ENCODE measurements at regions not wholly inside any gene's neighbourhood (a gene's known extent, or its start where the extent isn't known, plus 50 kb on each side); places are given as distances from the start of the nearest gene placed in this dataset.

DNA sequence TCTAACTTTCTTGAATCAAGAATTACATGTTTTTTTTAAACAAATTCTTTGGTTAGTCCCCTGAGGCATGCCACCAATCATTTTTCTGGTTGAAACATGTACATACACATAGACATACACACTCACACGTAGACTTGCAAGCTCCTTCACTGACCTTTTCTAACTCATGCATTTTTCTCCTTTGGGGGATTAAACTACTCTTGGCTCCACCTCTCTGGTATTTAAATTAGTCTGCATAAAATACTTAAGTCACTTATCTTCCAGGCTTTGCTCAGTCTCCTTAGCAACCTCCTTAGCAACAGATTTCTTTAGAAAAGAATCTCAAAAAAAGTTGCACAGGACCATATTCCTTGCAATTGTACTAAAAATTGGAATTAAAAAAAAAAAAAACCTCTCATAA, 440.9 kb upstream of the LRRC7 start:
- Histone ChIP-seq H3K27ac (ENCODE audit: low read length) (no peak overlapping the region), H3K4me3 (ENCODE audit: low read length) (no peak overlapping the region), H3K4me1 (ENCODE audit: control insufficient read depth, insufficient read depth, low read length) (no peaks in the 10 kb centered on the region), H3K9me3 (ENCODE audit: control insufficient read depth, low read depth, low read length) (peaks cover 2% of the 10 kb centered on the region), H3K27me3 (ENCODE audit: control insufficient read depth, insufficient read depth, low read length) (no peaks in the 10 kb centered on the region), H3K36me3 (ENCODE audit: control insufficient read depth, insufficient read depth, low read length) (no peaks in the 10 kb centered on the region)
- 33% methylated on average over 1 of the region's 1 CpG for WGBS (ENCODE audit: insufficient coverage, low lambda C conversion rate)
- DNase-seq = no peak

DNA sequence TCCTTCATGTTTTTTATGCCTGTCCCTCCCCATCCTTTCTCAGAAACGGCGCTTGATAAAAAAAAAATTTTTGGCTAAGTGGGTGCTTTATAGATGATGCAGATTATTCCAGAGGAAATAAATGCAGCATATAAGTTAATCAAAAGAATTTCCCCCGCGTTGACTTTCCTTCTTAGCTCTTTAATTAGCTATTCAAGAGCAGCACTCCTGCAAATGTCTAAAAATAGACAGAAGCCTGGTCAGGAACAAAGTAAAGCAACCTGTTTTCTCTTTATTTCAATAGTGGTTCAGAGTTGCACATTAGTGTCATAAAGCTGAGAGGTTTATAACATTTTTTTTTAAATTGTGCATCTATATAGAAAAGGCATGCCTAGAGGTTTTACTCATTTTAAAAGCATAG, 439.5 kb upstream of the LRRC7 start:
- H3K36me3 ChIP-seq (ENCODE audit: control insufficient read depth, insufficient read depth, low read length) = no peaks in the 10 kb centered on the region
- no peak overlapping the region for H3K4me3 ChIP-seq (ENCODE audit: low read length)
- no peaks in the 10 kb centered on the region for H3K4me1 ChIP-seq (ENCODE audit: control insufficient read depth, insufficient read depth, low read length)
- no peaks in the 10 kb centered on the region for H3K27me3 ChIP-seq (ENCODE audit: control insufficient read depth, insufficient read depth, low read length)
- DNase-seq = no peak
- WGBS (ENCODE audit: insufficient coverage, low lambda C conversion rate) = 92% methylated on average over 2 of the region's 4 CpGs
- peaks cover 2% of the 10 kb centered on the region for H3K9me3 ChIP-seq (ENCODE audit: control insufficient read depth, low read depth, low read length)
- no peak overlapping the region for H3K27ac ChIP-seq (ENCODE audit: low read length)

DNA sequence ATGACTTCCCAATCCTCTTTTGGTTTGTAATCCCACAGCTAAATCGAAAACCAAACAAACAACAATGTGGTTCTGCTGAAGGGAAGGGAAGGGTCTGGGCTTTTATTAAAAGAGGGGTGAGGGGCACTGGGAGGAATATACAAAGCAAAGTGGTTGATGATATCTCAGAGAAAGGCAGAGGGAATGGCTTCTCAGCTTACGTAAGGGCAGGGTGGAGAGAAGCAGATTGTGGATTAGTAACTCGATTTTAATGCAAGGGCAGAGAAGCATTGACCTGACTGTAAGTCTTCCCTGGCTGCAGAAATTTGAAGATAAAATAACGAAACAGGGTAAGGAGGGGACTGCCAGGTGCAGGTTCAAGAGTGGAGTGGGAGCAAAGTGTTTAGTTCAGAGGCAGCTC, 438.2 kb upstream of the LRRC7 start:
- no peaks in the 10 kb centered on the region for H3K4me1 ChIP-seq (ENCODE audit: control insufficient read depth, insufficient read depth, low read length)
- no peaks in the 10 kb centered on the region for H3K27me3 ChIP-seq (ENCODE audit: control insufficient read depth, insufficient read depth, low read length)
- H3K9me3 ChIP-seq (ENCODE audit: control insufficient read depth, low read depth, low read length) = no peaks in the 10 kb centered on the region
- DNase-seq = no peak
- 100% methylated on average over 1 of the region's 4 CpGs for WGBS (ENCODE audit: insufficient coverage, low lambda C conversion rate)
- H3K27ac ChIP-seq (ENCODE audit: low read length) = no peak overlapping the region
- H3K36me3 ChIP-seq (ENCODE audit: control insufficient read depth, insufficient read depth, low read length) = no peaks in the 10 kb centered on the region
- H3K4me3 ChIP-seq (ENCODE audit: low read length) = no peak overlapping the region

DNA sequence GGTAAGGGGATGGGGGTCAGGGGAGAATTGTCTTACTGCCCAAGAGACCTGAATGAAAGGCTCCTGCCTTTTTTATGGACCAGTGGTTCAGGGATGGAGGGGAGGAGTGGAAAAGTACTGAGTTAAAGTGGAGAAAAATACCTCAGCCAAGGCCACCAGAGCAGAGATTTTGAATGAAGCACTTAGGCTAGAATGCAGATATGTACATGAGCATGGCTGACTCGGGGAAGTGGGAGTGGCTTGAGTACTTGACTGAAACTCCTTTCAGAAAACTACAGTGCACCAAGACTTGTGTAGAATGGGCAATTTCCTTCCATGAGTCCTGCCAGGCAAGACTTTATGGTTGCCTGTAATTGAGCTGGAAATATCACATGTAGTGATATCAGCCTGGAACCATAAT, 429.6 kb upstream of the LRRC7 start:
- H3K4me1 ChIP-seq (ENCODE audit: control insufficient read depth, insufficient read depth, low read length) = no peaks in the 10 kb centered on the region
- WGBS (ENCODE audit: insufficient coverage, low lambda C conversion rate) = no CpG with 5 or more reads among the region's 1 CpG

DNA sequence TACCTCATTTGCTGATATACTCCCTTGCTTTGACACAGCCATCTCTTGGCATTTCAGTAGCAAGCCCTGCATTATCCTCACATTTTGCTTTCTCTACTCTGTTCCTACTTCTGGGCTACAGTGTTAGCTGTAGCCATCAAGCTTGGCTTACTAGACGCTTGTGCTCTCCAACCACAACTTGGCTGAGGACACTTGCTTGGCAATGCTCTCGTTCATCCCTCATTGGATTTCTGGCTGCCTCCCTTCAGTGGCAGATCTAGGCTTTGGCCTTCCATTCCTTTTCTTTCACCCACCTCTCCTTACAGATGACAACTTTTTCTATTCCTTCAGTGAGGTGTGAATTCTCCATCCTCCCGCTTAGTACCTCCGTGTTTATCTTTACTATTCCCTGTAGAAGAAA, 428.7 kb upstream of the LRRC7 start:
- Histone ChIP-seq H3K4me1 (ENCODE audit: control insufficient read depth, insufficient read depth, low read length) (no peaks in the 10 kb centered on the region), H3K27ac (ENCODE audit: low read length) (no peak overlapping the region), H3K36me3 (ENCODE audit: control insufficient read depth, insufficient read depth, low read length) (no peaks in the 10 kb centered on the region), H3K4me3 (ENCODE audit: low read length) (no peak overlapping the region), H3K9me3 (ENCODE audit: control insufficient read depth, low read depth, low read length) (no peaks in the 10 kb centered on the region), H3K27me3 (ENCODE audit: control insufficient read depth, insufficient read depth, low read length) (no peaks in the 10 kb centered on the region)
- DNase-seq = no peak
- no CpG with 5 or more reads among the region's 4 CpGs for WGBS (ENCODE audit: insufficient coverage, low lambda C conversion rate)

More for the DNA sequence above, 429.6 kb upstream of the LRRC7 start:
- H3K4me3 ChIP-seq (ENCODE audit: low read length) = no peak overlapping the region
- no peaks in the 10 kb centered on the region for H3K9me3 ChIP-seq (ENCODE audit: control insufficient read depth, low read depth, low read length)
- no peaks in the 10 kb centered on the region for H3K36me3 ChIP-seq (ENCODE audit: control insufficient read depth, insufficient read depth, low read length)
- no peaks in the 10 kb centered on the region for H3K27me3 ChIP-seq (ENCODE audit: control insufficient read depth, insufficient read depth, low read length)
- H3K27ac ChIP-seq (ENCODE audit: low read length) = no peak overlapping the region
- DNase-seq = no peak

DNA sequence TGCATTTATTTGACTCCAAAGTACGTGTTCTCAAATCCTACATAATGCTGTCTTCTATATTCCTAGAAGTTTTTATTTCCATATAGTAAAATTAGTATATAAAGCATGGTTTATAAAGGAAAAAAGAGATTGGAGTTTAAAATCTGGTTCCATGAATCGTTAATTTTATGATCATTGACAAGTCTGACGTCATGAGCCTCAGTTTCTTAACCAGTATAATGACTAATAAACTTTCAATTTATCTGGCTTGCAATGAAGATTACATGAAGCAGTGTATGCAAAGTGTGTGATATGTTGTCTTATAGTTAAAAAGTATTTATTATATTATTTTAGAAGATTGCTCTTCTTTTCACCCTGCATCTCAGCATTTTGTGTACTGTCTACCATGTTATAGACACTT, 421.4 kb upstream of the LRRC7 start:
- no peak for DNase-seq
- Histone ChIP-seq H3K27ac (ENCODE audit: low read length) (no peak overlapping the region), H3K4me1 (ENCODE audit: control insufficient read depth, insufficient read depth, low read length) (no peaks in the 10 kb centered on the region), H3K27me3 (ENCODE audit: control insufficient read depth, insufficient read depth, low read length) (no peaks in the 10 kb centered on the region), H3K36me3 (ENCODE audit: control insufficient read depth, insufficient read depth, low read length) (no peaks in the 10 kb centered on the region), H3K4me3 (ENCODE audit: low read length) (no peak overlapping the region), H3K9me3 (ENCODE audit: control insufficient read depth, low read depth, low read length) (no peaks in the 10 kb centered on the region)
- 73% methylated on average over 3 of the region's 3 CpGs for WGBS (ENCODE audit: insufficient coverage, low lambda C conversion rate)

DNA sequence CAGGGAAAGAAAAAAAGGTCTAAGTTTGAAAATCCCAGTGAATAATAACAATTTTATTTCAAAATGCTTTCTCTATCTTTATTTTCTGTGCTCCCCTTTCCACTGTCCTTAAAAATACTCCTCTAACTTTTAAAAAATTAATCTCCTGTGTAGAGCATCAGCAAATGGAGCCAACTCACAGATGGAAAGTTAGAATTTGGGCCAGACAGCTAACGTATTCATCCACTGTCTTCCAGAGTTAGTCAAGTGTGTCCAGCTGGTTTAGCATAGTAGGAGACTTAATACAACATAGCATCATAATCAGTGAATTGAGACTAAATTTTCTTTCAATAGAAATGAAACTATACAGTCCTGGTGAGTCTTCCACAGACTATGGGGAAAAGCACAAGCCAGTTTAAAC, 419.0 kb upstream of the LRRC7 start:
- DNase-seq = no peak
- Histone ChIP-seq H3K4me3 (ENCODE audit: low read length) (no peak overlapping the region), H3K27me3 (ENCODE audit: control insufficient read depth, insufficient read depth, low read length) (no peaks in the 10 kb centered on the region), H3K4me1 (ENCODE audit: control insufficient read depth, insufficient read depth, low read length) (no peaks in the 10 kb centered on the region), H3K9me3 (ENCODE audit: control insufficient read depth, low read depth, low read length) (no peaks in the 10 kb centered on the region), H3K36me3 (ENCODE audit: control insufficient read depth, insufficient read depth, low read length) (no peaks in the 10 kb centered on the region), H3K27ac (ENCODE audit: low read length) (no peak overlapping the region)
- WGBS (ENCODE audit: insufficient coverage, low lambda C conversion rate) = no CpG with 5 or more reads among the region's 1 CpG

DNA sequence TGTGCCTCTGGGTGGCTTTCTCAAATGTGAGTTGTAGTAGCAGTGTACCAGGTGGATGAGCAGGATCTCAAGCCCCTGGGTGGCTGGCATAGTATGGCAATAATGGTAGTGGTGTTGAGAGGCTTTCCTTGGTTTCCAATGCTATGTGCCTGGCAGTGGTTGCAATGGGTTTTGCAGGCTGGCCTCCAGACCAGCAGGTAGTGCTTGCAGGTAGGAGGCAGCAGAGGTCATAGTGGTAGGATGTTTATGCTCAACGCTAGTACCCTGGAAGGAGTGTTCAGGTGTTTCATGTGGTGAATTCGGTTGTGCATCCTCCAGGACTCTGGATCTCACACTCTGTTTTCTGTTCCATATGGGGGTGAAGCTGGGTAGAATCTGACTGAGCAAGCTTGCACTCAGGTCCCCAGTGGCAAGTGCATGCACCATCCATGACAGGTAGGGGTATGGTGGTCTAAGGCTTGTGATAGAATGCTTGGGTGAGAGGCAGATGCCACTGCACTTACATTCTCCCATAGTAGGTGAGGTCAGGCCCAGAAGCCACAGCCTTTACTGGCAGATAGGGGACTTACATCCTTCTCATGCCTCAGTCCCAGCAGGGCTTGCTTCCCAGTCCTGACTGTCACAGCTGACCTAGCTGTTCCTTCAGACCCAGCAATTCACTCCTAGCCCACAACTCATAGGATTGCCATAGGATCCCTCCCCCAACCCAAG, 410.5 kb upstream of the LRRC7 start:
- H3K27me3 ChIP-seq (ENCODE audit: control insufficient read depth, insufficient read depth, low read length) = no peaks in the 10 kb centered on the region
- no peak for DNase-seq
- WGBS (ENCODE audit: insufficient coverage, low lambda C conversion rate) = no CpG with 5 or more reads among the region's 2 CpGs

DNA sequence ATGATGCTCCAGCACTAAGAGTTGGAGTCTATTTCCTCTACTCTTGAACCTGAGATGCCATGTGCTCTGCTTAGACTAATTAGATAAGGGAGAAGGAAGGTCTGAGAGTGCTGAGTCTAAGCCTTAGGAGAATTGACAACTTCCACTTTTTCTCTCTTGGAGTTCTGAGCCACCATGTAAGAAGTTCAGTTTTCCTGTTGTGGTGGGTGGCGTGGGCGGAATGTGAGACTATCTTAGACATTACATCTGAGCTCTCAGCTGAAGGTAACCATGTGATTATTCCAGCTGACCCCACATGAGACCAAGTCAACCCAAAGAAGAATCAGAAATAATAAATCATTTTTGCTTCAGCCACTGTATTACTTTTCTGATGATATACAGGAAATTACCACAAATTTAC, 404.5 kb upstream of the LRRC7 start:
- Histone ChIP-seq H3K36me3 (ENCODE audit: control insufficient read depth, insufficient read depth, low read length) (no peaks in the 10 kb centered on the region), H3K27ac (ENCODE audit: low read length) (no peak overlapping the region), H3K4me1 (ENCODE audit: control insufficient read depth, insufficient read depth, low read length) (no peaks in the 10 kb centered on the region), H3K4me3 (ENCODE audit: low read length) (no peak overlapping the region), H3K27me3 (ENCODE audit: control insufficient read depth, insufficient read depth, low read length) (no peaks in the 10 kb centered on the region), H3K9me3 (ENCODE audit: control insufficient read depth, low read depth, low read length) (no peaks in the 10 kb centered on the region)
- WGBS (ENCODE audit: insufficient coverage, low lambda C conversion rate) = 70% methylated on average over 2 of the region's 2 CpGs
- no peak for DNase-seq

More for the DNA sequence above, 410.5 kb upstream of the LRRC7 start:
- Histone ChIP-seq H3K4me3 (ENCODE audit: low read length) (no peak overlapping the region), H3K36me3 (ENCODE audit: control insufficient read depth, insufficient read depth, low read length) (no peaks in the 10 kb centered on the region), H3K4me1 (ENCODE audit: control insufficient read depth, insufficient read depth, low read length) (no peaks in the 10 kb centered on the region), H3K9me3 (ENCODE audit: control insufficient read depth, low read depth, low read length) (no peaks in the 10 kb centered on the region), H3K27ac (ENCODE audit: low read length) (no peak overlapping the region)

DNA sequence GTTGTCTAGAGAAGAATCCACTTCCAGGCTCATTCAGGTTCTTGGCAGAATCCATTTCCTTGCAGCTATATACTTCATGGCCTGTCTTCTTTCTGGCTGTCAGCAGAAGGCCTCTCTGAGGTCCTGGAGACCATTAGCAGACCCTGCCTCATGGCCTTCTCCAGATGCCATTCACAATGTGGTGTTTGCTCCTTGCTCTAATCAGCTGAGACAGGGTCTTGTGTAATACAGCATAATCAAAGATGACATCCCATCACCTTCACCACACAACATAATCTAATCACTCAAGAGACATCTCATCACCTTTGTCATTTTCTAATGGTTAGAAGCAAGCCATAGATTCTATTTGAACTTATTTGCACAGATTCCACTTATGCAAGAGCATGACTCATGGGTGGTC, 403.9 kb upstream of the LRRC7 start:
- no peaks in the 10 kb centered on the region for H3K36me3 ChIP-seq (ENCODE audit: control insufficient read depth, insufficient read depth, low read length)
- H3K27ac ChIP-seq (ENCODE audit: low read length) = no peak overlapping the region
- H3K9me3 ChIP-seq (ENCODE audit: control insufficient read depth, low read depth, low read length) = no peaks in the 10 kb centered on the region
- H3K27me3 ChIP-seq (ENCODE audit: control insufficient read depth, insufficient read depth, low read length) = no peaks in the 10 kb centered on the region
- H3K4me3 ChIP-seq (ENCODE audit: low read length) = no peak overlapping the region
- no peak for DNase-seq
- H3K4me1 ChIP-seq (ENCODE audit: control insufficient read depth, insufficient read depth, low read length) = no peaks in the 10 kb centered on the region

DNA sequence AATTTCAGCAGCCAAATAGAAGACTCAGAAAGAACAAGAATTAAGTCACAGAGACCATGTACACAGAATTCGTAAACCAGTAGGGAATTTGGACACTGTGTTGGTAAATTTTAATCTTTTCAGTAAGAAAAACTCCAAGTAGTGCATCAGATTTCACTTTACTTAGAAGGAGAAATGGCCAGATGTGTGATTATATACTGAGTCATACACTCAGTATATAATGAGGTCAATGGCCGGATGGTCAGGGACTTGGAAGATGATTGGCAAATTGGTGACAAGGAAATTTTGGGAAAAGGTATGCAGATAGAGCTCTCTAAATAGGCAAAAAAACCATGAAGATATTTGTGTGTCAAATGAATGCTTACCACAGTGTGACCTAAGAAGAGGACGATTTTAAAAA, 399.8 kb upstream of the LRRC7 start:
- H3K4me1 ChIP-seq (ENCODE audit: control insufficient read depth, insufficient read depth, low read length) = no peaks in the 10 kb centered on the region
- H3K4me3 ChIP-seq (ENCODE audit: low read length) = no peak overlapping the region
- no CpG with 5 or more reads among the region's 3 CpGs for WGBS (ENCODE audit: insufficient coverage, low lambda C conversion rate)
- no peak overlapping the region for H3K27ac ChIP-seq (ENCODE audit: low read length)
- H3K9me3 ChIP-seq (ENCODE audit: control insufficient read depth, low read depth, low read length) = no peaks in the 10 kb centered on the region
- H3K36me3 ChIP-seq (ENCODE audit: control insufficient read depth, insufficient read depth, low read length) = no peaks in the 10 kb centered on the region
- H3K27me3 ChIP-seq (ENCODE audit: control insufficient read depth, insufficient read depth, low read length) = no peaks in the 10 kb centered on the region
- DNase-seq = no peak

Data from large intestine (tissue), 3 donors.